Astrocyte (in vitro differentiated cells and primary cell): ENCODE measurements at regions not wholly inside any gene's neighbourhood (a gene's known extent, or its start where the extent isn't known, plus 50 kb on each side); places are given as distances from the start of the nearest gene placed in this dataset.

Experiments used
- CTCF ChIP-seq: IDR thresholded peaks from 2 replicates; pipeline ENCODE4 v1.5.1; 2011; ENCODE audit warnings: low read depth, mild to moderate bottlenecking, inconsistent platforms, low read length, moderate library complexity; ENCODE audit not compliant: insufficient read depth
- EZH2 ChIP-seq: IDR thresholded peaks from 2 replicates; pipeline ENCODE4 v1.6.1; 2012; ENCODE audit warnings: mild to moderate bottlenecking, low read length, inconsistent platforms; ENCODE audit not compliant: insufficient read depth

DNA sequence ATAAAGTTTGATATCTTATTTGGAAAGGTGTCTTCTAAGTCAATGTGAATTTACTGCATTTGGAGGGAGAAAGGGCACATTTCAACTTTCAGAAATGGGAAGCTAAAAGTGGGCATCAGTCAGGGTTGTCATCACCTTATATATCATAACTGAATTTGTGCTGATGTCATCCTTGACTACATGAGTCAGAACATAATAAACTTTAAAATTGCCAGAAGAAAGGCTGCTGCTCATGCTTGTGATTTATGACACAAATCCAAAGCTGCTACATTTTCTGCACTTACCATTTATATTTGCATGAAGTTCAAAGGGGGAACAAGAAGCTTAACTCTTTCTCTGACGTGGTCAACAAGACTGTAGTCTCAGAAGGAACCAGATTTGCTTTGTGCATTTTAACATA is 196.6 kb downstream of the UTP18 start:
- TF ChIP-seq CTCF (no peak), EZH2 (no peak)
